NCI-H524 (cell line): ENCODE measurements at regions not wholly inside any gene's neighbourhood (a gene's known extent, or its start where the extent isn't known, plus 50 kb on each side); places are given as distances from the start of the nearest gene placed in this dataset.
"Not testable (repeated sequence)": the region's sequence is repeated elsewhere in the genome, so short reads cannot be mapped to it uniquely, and the experiment has no call there.

Experiments used
- DNase-seq, 2 experiments: peaks; one replicate each; lab custom pipeline; 2025; lab: John Stamatoyannopoulos, UW

- not testable (repeated sequence) for DNase-seq
Measured at GRCh38 chrX:131893857-131894256, 129.2 kb upstream of the STK26 start.

- DNase-seq = peak in 1 of 2 experiments; percentile 6
Measured at GRCh38 chrX:131894995-131895394, 128.1 kb upstream of the STK26 start.

GRCh38 chrX:131895807-131896206, 127.3 kb upstream of the STK26 start:
- no peak for DNase-seq

- peak in 1 of 2 experiments; percentile 66 for DNase-seq
Measured at GRCh38 chrX:131901546-131901945, 121.6 kb upstream of the STK26 start.

GRCh38 chrX:131907488-131908314, 115.4 kb upstream of the STK26 start:
- DNase-seq = no peak

GRCh38 chrX:131910586-131910985, 112.5 kb upstream of the STK26 start:
- DNase-seq = no peak

GRCh38 chrX:131915488-131915887, 107.6 kb upstream of the STK26 start:
- DNase-seq = no peak

GRCh38 chrX:131917588-131917987, 105.5 kb upstream of the STK26 start:
- DNase-seq = no peak

- no peak for DNase-seq
Measured at GRCh38 chrX:131918839-131919238, 104.3 kb upstream of the STK26 start.

- no peak for DNase-seq
Measured at GRCh38 chrX:131923614-131924250, 99.4 kb upstream of the STK26 start.

GRCh38 chrX:131938749-131939148, 84.4 kb upstream of the STK26 start:
- no peak for DNase-seq

GRCh38 chrX:131942034-131942433, 81.1 kb upstream of the STK26 start:
- peak in 1 of 2 experiments; percentile 12 for DNase-seq

GRCh38 chrX:131944936-131945902, 77.9 kb upstream of the STK26 start:
- DNase-seq = no peak

- no peak for DNase-seq
Measured at GRCh38 chrX:131951166-131951565, 71.9 kb upstream of the STK26 start.

- no peak for DNase-seq
Measured at GRCh38 chrX:131955099-131955777, 67.9 kb upstream of the STK26 start.

- DNase-seq = no peak
Measured at GRCh38 chrX:131958724-131959123, 64.4 kb upstream of the STK26 start.

- DNase-seq = no peak
Measured at GRCh38 chrX:131970347-131970746, 52.8 kb upstream of the STK26 start.
